ENCODE measurements at regions not wholly inside any gene's neighbourhood (a gene's known extent, or its start where the extent isn't known, plus 50 kb on each side); places are given as distances from the start of the nearest gene placed in this dataset.

DNA sequence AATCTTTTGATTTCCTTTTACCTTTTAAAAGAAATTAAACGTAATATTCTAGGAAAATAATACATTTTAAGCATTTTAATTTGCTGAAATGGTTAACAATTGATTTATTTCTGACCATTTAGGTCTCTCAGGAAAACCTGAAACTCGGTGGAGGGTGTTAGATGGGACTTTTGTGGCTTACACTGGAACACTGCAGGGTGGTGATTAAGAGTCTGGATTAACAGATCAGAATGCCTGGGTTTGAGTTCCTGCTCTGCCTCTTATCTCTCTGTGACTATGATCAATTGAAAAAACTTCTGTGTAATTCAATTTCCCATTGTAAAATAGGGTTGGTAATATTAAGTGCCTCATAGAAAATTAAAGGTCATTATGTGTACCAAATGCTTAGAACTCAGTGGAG, 168.7 kb downstream of the UBE2E3 start:
- no peak for DNase-seq (ENCODE audit: low spot score)

DNA sequence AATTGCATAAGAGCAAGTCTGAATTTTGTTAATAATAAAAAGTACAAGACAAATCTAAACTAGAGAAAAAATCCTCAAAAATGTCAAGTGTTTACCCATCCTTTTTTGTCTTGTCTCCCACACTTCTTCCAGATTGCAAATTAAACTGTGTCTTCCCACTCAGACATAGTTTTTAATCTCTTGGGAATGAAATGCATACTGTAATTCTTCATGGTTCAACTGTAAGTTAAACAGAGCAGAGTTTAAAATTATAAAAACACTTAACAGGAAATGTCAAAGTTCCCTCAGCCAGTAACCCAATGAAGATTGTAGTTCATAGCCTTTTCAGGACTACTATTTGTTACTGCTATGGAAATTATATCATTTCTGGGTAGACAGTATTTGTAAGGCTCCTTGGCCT, 171.8 kb downstream of the UBE2E3 start:
- peak; percentile 10 for DNase-seq (ENCODE audit: low spot score)

DNA sequence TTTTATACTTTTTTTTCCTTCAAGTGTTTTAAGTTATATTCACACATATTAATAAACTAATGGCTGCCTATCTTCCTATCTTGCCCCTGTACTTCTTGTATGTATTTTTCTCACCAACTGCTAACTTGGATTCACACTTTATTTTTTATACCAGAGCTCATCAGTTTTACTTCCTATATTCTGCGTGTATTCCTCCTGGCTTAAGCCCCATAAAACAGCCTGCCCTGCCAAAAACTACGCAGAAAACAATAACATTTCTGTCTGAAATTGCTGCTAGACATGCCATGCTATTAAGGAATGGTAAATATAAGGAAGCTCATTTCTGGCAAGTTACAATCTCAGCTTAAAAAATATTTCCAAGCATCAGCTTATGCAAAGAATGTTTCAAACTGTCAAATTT, 172.3 kb downstream of the UBE2E3 start:
- DNase-seq (ENCODE audit: low spot score): no peak

DNA sequence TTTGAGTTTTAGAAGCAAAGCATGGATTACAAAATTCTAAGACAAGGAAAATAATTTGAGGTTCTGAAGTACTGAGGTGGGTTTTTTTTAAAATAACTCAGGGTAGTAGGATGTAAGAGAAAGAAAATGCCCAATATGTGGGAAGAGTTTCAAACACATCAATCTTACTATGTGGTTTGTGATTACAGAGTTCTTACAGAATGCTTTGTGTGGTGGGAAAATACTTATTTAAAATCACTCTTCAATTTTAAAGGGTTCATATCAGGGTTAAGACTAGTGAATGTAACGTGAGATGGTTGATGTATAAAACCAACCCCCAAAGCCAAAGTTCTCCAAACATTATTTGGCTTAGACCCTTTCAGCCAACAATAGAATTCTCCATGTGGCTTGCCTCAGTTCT, 173.5 kb downstream of the UBE2E3 start:
- no peak for DNase-seq (ENCODE audit: low spot score)

DNA sequence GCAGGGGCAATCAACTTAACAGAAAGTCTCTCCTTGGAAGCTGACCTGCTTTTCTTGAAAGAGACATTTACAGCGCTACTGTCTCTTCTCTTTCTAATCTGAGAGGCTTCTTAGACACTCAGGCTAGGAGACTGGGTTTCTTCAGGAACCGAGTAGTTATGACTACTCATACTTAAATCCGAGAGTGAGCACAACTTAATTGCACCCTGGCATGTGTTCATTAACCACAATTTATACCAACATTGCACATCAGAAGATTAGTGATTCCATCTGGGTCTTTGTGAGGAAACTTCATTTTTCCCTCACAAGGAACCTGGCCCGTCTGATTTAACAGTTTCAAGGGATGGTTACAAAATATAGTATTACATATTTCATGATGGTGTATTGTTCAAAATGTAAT, 176.9 kb downstream of the UBE2E3 start:
- peak; percentile 47 for DNase-seq (ENCODE audit: low spot score)

DNA sequence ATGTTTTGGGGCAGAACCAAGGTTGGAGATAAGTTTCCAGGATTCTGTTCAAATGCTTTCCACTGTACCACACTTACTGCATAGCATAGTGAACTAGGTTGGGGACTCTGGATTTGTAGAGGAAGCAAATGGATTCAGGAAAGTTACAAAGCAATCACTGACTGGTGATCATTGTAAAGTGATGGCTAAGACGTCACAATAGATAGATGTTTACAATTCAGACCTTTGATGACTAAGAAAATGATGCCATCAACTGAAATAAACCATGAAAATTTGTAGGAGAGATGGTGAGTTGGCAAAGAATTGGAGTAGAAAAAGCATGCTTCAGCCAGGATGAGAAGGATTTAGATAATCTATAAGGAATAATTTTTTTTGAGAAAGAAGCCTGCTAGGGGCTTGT, 178.0 kb downstream of the UBE2E3 start:
- DNase-seq (ENCODE audit: low spot score): no peak

DNA sequence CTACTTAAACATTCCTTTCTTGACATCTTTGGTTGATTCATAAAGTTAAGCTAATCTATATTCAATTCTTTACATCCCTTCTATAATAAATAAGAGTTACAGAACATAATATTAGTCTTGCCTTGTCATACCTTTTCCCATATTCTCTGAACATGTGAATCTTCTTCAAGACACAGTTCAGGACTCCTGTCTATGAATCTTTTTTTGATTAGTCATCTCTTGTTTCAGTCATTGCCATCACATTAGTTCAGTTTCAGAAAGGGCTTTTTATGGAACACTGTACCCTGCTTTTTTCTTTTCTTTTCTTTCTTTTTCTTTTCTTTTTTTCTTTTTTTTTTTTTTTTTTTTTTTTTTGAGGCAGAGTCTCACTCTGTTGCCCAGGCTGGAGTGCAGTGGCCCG, 181.2 kb downstream of the UBE2E3 start:
- DNase-seq (ENCODE audit: low spot score): no peak

DNA sequence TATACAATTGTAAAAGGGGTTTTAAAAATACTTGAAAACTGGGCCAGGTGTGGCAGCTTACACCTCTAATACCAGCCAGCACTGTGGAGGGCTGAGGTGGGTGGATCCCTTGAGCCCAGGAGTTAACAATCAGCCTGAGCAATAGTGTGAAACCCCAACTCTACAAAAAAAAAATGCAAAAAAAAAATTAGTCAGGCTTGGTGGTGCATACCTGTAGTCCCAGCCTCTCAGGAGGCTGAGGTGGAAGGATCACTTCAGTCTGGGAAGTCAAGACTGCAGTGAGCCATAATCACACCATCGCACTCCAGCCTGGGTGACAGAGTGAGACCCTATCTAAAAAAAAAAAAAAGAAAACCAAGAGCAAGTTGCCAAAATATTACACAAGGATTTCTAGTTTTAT, 182.7 kb downstream of the UBE2E3 start:
- DNase-seq (ENCODE audit: low spot score): no peak

DNA sequence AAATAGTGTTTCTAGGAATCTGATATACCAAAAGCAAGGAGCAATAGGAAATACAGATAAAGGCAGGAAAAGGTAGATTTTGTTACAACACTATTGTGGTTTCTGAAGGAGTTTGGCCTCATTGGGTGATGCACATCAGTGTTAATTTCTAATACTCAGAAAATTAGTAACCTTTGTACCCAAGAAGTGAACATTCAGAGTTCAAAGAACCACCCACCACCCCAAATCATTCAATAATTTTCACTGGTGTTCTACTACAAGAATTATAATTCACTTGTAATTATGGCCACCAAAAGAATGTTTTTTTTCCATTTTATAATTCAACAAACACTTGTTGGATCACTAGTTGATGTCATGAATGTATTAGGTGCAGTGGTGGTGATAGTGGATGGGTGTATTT, 183.3 kb downstream of the UBE2E3 start:
- no peak for DNase-seq (ENCODE audit: low spot score)

DNA sequence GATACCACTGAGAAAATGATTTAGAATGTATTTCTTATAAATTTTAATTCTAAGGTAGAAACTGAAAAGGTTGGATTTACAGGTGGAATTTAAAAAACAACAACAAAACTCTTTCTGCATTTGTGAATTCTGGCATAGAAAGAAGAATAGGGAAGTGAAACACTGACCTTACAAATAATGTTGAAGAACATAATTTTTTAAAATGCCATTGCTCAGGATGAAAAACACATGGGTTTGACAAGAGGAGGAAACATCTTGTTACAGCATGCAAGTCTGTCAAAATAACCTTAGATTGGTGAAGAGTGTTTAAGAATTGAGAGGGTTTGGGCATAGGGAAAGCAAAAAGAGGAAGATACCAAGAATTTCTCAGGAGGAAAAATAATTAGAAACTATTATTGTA, 184.3 kb downstream of the UBE2E3 start:
- no peak for DNase-seq (ENCODE audit: low spot score)

DNA sequence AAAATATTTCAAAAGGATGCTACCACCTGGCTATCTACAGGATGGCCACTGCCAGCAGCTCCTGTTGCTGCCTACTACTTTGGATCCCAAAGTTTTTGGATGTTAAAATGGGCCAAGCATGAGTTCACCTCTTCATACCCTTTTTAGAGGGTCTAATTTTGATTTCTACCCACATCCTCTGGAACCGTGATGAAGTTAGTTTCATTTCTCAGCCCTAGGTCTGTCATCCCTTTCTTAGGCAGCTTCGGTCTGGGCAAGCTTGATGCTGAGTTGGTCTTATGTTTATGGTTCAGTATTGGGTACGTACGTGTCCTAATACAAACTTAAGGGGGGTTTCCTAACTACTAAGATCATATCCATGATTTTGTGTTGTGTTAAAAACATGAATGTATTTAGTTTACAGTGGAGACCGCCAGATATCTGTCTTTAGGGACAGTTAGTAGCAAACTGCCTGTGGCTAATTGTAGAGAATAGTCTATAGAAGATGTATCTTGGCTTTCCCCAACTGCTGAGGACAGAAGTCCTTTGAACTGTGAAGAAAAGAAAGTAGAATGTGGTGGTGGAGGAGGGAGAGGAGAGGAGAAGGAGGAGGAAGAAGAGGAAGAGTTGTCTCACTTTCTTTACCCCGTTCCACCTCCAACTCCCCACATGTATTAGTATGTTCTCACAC, 184.9 kb downstream of the UBE2E3 start:
- no peak for DNase-seq (ENCODE audit: low spot score)

DNA sequence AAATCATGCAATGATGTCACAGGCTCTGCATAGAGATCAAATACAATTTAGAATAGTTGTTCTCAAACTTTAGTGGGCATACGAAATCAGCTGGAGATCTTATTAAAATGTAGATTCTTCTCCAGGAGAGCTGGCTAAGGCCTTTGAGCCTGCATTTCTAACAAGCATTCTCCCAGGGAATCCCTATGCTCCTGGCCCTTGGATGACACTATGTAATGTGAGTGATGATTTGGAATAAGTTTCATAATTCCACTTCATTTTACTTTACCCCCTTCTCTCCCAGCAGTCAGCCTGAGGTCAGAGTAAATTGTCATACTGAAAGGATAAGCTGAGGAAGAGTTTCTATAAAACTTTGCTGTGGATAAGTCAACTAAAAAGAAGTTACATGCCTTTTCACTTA, 189.1 kb downstream of the UBE2E3 start:
- DNase-seq (ENCODE audit: low spot score): no peak

DNA sequence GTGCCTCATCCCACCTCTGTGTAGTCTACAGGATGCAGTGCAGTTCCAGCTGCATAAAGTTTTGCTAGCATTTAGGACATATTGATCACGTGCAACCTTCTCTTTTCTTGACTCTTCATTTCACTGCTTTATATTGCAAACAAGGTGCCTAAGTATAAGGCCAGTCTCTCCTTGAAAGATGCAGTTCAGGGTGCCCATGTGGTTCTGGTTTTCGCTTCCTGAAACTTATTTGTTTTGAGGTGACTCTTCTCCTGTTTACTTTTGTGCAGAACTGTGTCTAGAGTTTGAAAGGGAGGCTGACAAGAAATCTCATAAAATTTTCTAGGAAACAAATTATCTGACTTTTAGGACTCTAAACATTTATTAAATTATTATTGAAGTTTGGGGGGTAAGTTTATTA, 189.9 kb downstream of the UBE2E3 start:
- DNase-seq (ENCODE audit: low spot score): no peak

DNA sequence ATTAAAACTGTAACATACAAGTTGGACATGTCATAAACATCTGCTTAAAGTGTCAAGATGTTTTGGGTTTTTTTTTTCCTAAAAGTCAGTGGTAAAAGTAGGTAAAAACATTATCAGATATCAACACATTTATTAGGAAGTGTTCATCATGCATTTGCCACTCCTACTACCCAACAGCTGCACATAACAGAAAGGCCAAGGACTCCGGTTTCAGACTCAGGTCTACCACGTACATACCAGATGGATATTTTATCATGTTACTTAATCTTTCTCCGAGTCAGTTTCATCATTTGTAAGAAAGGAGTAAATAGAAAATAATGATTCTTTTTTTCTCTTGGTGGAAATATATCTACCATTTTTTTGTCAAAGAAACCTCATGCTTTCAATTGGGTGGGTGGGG, 192.3 kb downstream of the UBE2E3 start:
- DNase-seq (ENCODE audit: low spot score): no peak

DNA sequence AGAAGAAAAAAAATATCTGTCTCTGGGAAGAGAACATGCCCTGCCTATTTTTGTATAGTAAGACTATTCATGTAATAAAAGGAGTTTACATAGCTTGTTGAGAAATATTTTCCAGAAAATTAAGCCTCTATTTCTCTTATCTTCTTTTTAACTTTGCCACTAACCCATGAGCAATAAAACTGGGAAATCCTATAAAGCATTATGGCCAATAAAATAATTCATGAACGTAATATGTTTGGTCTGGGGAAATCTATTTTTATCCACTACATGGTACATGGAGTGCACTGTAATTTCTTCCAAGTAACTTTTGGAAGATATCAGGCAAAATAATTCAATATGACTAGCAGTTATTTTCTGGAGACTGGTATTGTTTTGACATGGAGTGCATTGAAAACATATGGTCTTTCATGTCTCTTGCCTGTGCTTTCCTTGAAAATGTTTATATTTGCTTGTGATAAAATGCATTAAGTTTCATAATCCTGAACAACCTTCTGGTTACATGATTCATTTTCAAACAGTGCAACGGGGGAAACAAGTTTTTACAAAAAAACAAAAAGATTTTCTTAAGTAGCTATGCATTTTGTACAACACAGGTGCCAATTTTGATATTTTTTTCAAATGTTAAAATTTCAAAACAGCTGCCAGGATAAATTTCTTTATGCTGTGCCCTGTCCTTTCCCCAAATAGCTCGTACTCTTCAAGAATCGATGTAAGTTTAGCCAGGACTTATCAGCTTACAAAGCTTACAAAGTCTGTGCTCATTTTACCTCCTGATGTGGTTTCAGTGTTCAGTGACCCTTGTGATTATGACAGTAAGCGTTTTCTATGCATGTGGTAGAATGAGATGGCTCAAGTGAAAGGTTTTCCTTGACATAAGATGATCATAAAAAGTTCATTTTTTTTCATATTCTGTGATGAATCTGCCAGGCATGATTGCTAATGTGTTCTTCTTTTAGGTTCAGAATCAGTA, 194.5 kb downstream of the UBE2E3 start:
- DNase-seq (ENCODE audit: low spot score): peak; percentile 19

DNA sequence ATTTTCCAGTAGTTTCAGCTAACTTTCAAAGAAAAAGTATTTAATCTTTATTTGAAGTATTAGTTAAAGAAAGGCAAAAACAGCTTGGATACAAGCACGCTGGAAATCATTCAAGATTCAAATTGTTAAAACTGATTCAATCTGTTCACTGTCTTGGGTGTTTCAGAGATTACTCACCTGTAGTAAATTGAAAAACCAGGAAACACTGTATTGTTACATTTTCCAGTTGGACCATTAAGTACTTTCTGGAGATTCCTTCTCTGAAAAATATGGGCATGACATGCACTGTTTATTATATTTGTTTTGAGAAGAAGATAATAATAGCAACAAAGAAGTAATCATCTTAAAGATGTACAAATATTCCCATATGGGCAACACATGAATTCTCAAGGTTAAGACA, 196.1 kb downstream of the UBE2E3 start:
- no peak for DNase-seq (ENCODE audit: low spot score)

DNA sequence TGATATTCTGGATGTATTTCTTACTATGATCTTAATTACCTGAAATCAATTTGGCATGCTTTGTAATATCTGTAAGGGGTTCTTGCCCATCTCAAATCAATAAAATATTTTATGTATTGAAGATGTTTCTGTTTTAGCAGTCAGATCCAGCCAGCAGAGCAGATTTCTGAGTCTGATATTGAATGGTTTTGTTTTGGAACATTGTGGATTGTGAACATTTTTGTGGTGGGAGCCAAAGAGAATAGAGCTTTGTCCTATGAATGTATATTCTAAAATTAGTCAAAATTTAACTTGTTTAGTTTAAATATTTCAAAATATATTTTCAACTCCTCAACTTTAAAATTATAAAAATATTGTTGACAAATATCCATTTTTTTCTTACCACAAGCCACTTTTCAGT, 197.0 kb downstream of the UBE2E3 start:
- no peak for DNase-seq (ENCODE audit: low spot score)

DNA sequence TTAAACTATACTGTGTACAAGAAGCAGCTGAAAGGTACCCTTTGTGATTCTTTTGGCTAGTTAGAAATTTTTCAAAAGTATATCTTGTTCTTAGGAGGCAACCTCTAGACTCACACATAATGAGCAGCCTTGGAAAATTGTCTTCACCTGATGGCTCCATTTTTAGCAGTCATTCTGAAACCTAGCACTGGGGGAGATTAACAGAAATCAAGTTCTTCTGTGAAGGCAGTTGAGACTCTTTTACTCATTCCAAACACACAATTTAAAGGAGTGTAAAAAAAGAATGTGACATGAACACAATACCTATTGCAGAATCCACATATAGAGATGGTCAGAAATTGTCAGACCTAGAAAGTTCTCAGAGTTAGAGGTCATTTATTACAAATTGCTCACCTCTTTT, 197.7 kb downstream of the UBE2E3 start:
- DNase-seq (ENCODE audit: low spot score): no peak

DNA sequence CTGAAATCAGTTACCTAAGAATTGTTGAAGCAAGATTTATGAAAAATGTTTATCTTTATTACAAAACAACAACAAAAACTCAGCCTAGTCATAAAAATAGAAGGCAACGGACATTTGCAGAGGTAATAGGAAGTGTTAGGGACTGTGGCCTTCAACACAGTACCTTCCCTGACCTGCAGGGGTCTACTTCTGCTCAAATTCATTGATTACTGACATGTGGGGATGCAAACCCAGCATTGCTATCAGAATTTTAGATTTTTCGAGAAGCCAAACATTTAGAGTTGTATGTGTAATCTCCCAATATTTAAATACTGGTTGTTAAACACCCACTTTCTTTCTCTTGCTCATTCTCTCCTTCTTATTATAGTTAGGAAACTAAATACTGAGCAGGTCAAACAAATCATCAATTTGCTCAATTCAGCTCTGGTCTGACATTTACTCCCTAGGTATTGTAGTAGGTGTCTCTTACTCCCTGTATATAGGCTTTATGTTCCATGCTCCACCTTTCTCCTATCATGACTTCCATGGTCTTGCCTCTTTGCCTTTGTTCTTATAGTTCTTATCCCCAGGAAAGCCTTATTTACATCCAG, 198.5 kb downstream of the UBE2E3 start:
- no peak for DNase-seq (ENCODE audit: low spot score)

DNA sequence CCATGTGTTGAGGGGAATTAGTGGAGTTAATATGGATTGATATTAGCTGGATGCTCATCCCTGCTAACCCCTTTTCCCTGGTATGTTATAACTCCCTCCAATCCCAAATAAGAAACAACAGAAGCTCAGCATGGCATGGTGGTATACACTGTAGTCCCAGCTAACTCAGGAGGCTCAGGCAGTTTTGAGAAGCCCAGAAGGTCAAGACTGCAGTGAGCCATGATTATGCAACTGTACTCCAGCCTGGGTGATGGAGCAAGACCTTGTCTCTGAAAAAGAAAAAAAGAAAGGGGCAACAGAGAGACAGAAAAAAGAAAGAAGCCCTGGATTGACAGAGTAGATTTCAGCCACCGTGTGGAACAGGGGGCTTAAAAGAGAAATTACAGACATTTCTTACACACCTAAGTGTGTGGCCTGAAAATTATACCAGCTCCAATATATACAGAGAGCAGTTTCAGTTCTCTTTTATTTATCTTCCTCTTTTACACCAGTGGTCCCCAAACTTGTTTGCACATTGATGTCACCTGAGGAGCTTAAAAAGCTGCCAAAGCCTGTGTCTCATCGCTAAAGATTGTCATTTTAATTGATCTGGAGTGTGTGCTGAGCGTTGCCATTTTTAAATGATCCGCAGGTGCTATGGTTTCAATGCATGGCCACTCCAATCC, 203.6 kb downstream of the UBE2E3 start:
- no peak for DNase-seq (ENCODE audit: low spot score)

DNA sequence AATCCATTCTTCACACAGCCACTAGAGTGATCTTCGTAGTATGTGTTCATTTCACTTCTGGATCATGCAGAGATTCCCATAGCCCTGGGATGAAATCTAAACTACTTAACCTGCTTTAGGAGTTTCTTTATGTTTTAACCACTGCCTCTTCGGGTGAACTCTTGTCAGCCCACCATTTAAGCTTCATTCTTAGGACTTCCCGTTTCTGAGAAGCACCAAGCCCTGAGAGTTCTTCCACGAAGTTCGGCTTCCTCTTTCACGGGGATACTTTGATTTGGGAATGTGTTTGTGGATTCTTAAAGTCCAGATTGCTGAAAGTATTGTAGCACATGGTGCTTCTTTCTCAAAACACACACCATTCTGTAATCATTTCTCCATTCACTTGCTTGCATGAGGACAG, 205.0 kb downstream of the UBE2E3 start:
- no peak for DNase-seq (ENCODE audit: low spot score)

DNA sequence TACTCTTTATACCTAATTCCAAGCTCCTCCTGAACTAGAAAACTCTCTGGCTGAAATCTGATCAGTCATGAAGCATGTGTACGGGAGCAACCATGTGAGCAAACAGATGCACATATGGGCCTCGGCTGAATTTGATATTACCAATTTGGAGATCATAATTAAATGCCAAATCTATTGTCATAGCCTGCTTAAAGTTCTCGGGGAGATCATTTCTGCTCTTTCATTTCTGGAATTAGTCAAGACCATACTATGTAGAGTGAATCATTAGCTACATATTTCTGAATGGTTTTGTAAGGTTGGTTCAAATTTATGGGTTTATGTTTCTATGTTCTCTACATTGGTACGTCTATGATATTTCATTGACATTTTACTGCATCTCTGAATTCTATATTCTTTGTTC, 205.5 kb downstream of the UBE2E3 start:
- DNase-seq (ENCODE audit: low spot score): peak; percentile 29

DNA sequence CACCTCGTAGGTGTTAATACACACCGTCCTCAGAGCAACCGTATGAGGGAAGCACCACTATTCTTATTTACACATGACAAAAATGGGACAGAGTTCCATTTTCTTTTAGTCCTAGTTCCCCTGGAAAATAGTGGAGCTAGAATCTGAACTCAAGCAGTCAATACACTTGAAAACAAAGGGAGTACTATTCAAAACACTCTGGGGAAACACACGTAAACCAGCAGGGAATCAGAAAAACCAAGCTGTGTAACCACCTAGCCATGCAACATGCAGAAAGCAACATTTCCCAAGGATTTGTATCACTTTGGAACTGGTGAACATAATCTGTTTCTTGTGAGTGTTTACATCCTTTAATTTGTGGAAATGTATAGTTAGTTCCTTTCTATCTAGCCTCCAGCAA, 208.2 kb downstream of the UBE2E3 start:
- DNase-seq (ENCODE audit: low spot score): no peak

Measured in GM03348 (cell line).